Endodermal cell (in vitro differentiated cells): ENCODE measurements at regions not wholly inside any gene's neighbourhood (a gene's known extent, or its start where the extent isn't known, plus 50 kb on each side); places are given as distances from the start of the nearest gene placed in this dataset.
"Not testable (repeated sequence)": the region's sequence is repeated elsewhere in the genome, so short reads cannot be mapped to it uniquely, and the experiment has no call there.

Source experiments
- DNase-seq: peaks from one replicate; pipeline ENCODE4 v3.0.0-alpha.2; 2017
- H3K27ac ChIP-seq: 2 replicates; pipeline ENCODE4 v1.5.1; 2013; ENCODE audit warnings: mild to moderate bottlenecking, low read depth, low read length, moderate library complexity
- H3K27me3 ChIP-seq: 2 replicates; pipeline ENCODE4 v1.6.1; 2013; ENCODE audit warnings: mild to moderate bottlenecking, low read length, moderate library complexity; ENCODE audit not compliant: insufficient read depth, control insufficient read depth, poor library complexity, severe bottlenecking
- H3K36me3 ChIP-seq: 2 replicates; pipeline ENCODE4 v1.7.0; 2013; ENCODE audit warnings: mild to moderate bottlenecking, low read length, moderate library complexity; ENCODE audit not compliant: control insufficient read depth, insufficient read depth
- H3K4me1 ChIP-seq: one replicate; pipeline ENCODE4 v1.7.0; 2013; ENCODE audit warnings: low read length; ENCODE audit not compliant: control insufficient read depth, insufficient read depth
- H3K4me3 ChIP-seq: 2 replicates; pipeline ENCODE4 v1.5.1; 2013; ENCODE audit warnings: mild to moderate bottlenecking, low read length, moderate library complexity
- H3K9ac ChIP-seq: 2 replicates; pipeline ENCODE4 v1.6.1; 2013; ENCODE audit warnings: mild to moderate bottlenecking, low read length, moderate library complexity; ENCODE audit not compliant: poor library complexity, severe bottlenecking; ENCODE audit errors: extremely low read depth
- H3K9me3 ChIP-seq: 2 replicates; pipeline ENCODE4 v1.6.1; 2013; ENCODE audit warnings: mild to moderate bottlenecking, low read length, moderate library complexity; ENCODE audit not compliant: control insufficient read depth
- H3K27ac Mint-ChIP-seq: 2 replicates; pipeline ENCODE4 v1.8.0; 2020; ENCODE audit warnings: mixed read lengths
- H3K27me3 Mint-ChIP-seq: 2 replicates; pipeline ENCODE4 v1.8.0; 2021; ENCODE audit warnings: mild to moderate bottlenecking, mixed read lengths; ENCODE audit not compliant: insufficient read depth
- H3K36me3 Mint-ChIP-seq: 2 replicates; pipeline ENCODE4 v1.8.0; 2020; ENCODE audit warnings: low read depth, mixed read lengths
- H3K4me1 Mint-ChIP-seq: 2 replicates; pipeline ENCODE4 v1.8.0; 2020; ENCODE audit warnings: mixed read lengths
- H3K4me3 Mint-ChIP-seq: 2 replicates; pipeline ENCODE4 v1.8.0; 2020; ENCODE audit warnings: mild to moderate bottlenecking, moderate library complexity, mixed read lengths
- H3K9me3 Mint-ChIP-seq: 2 replicates; pipeline ENCODE4 v1.8.0; 2020; ENCODE audit warnings: mild to moderate bottlenecking, mixed read lengths
- WGBS, 2 experiments: methylation state at CpG; one replicate each; pipeline versions ENCODE4 v1.1.5 to v1.1.7; 2013; ENCODE audit warnings: missing lambda C conversion rate in 2 of 2, mixed read lengths in 1 of 2; ENCODE audit not compliant: insufficient coverage in 1 of 2, insufficient read length in 1 of 2; 5-methylcytosine and 5-hydroxymethylcytosine counted together
- TF ChIP-seq, protein P1 (sequence below): fragments of 200-600 bp; sonication (generic); conservative IDR thresholded peaks from 2 replicates; pipeline ENCODE4 v1.5.0; 2021; ENCODE audit warnings: antibody characterized with exemption, mild to moderate bottlenecking

DNA sequence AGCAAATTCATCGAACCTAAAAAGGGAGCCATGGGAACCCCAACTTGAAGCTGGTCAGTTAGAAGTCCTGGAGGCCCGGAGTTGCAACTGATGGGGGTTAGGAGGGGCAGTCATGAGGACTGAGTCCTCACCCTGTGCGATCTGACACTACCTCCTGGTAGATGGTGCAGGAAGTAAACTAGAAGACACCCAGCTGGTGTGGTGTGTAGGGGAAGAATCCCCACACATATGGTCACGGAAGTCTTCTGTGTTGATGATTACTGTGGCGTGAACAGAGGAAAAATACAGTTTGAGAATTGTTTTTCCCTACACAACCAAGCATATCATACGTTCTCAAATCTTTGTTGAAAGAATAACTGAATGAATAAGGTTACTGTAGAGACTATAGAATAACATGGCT, 164.6 kb upstream of the KCTD7 start:
- Histone ChIP-seq H3K4me1 (no peaks in the 10 kb centered on the region), H3K9me3 (no peaks in the 10 kb centered on the region), H3K4me3 (no peak overlapping the region), H3K36me3 (no peaks in the 10 kb centered on the region), H3K9ac (no peak overlapping the region), H3K27ac (no peak overlapping the region), H3K27me3 (no peaks in the 10 kb centered on the region)
- Mint-ChIP-seq H3K27me3 (no peaks in the 10 kb centered on the region), H3K36me3 (peaks cover 14% of the 10 kb centered on the region), H3K4me1 (peaks cover 12% of the 10 kb centered on the region), H3K9me3 (no peaks in the 10 kb centered on the region), H3K27ac (no peak overlapping the region), H3K4me3 (no peak overlapping the region)
- TF ChIP-seq, protein P1, sequence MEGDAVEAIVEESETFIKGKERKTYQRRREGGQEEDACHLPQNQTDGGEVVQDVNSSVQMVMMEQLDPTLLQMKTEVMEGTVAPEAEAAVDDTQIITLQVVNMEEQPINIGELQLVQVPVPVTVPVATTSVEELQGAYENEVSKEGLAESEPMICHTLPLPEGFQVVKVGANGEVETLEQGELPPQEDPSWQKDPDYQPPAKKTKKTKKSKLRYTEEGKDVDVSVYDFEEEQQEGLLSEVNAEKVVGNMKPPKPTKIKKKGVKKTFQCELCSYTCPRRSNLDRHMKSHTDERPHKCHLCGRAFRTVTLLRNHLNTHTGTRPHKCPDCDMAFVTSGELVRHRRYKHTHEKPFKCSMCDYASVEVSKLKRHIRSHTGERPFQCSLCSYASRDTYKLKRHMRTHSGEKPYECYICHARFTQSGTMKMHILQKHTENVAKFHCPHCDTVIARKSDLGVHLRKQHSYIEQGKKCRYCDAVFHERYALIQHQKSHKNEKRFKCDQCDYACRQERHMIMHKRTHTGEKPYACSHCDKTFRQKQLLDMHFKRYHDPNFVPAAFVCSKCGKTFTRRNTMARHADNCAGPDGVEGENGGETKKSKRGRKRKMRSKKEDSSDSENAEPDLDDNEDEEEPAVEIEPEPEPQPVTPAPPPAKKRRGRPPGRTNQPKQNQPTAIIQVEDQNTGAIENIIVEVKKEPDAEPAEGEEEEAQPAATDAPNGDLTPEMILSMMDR: no peak
- DNase-seq: no peak
- WGBS, 2 experiments: 94 to 100% methylated on average over 2 to 4 of the region's 6 CpGs

DNA sequence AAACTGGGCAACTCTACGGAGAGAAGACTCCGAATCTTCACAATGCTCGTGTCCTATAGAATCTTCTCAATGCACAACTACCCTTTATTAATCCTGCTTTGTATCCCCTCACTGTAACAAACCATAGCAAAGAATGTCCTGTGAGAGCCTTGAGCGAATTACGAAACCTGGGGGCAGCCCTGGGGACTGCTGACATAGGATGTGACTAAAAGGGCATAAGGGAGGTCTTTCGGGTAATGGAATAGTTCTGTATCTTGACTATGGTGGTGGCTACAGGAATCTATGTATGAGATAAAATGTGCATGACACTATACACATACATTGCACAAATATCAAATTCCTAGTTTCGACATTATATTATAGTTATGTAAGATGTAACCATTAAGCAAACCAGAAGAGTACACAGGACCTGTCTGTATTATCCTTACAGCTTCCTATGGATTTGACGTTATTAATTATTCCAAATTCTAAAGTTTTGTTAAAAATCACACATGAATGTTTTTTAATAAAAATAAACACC, 162.5 kb upstream of the KCTD7 start:
- no peak for DNase-seq
- WGBS, 2 experiments: 92% methylated on average over 7 of the region's 8 CpGs; no CpG with 5 or more reads in 1 of the 2 experiments
- no peaks in the 10 kb centered on the region for H3K27me3 Mint-ChIP-seq
- TF ChIP-seq, protein P1: no peak
- Histone ChIP-seq H3K9ac (no peak overlapping the region), H3K4me1 (no peaks in the 10 kb centered on the region), H3K27me3 (no peaks in the 10 kb centered on the region), H3K36me3 (no peaks in the 10 kb centered on the region), H3K4me3 (no peak overlapping the region), H3K9me3 (no peaks in the 10 kb centered on the region), H3K27ac (no peak overlapping the region)
- H3K4me3 Mint-ChIP-seq: no peak overlapping the region
- peaks cover 8% of the 10 kb centered on the region for H3K36me3 Mint-ChIP-seq
- no peak overlapping the region for H3K27ac Mint-ChIP-seq
- no peaks in the 10 kb centered on the region for H3K4me1 Mint-ChIP-seq
- H3K9me3 Mint-ChIP-seq: no peaks in the 10 kb centered on the region

DNA sequence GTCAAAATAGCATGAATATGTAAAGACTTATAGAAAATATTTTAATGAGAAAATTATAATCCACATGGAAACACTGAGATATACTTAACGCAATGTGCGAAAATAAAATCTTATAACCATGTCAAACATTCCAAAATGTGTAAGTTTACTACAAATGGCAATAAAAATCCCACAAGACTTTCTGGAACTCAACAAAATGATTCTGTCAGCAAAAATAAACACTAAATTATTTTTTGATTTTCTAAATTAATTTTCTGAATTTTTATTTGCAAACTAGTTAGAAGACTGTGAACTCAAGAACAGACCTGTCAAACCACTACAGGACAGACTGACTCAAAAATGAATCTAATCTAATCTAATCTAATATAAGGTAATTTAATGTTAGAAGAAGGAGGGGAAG, 160.8 kb upstream of the KCTD7 start:
- H3K27me3 Mint-ChIP-seq: no peaks in the 10 kb centered on the region
- no peak overlapping the region for H3K9ac ChIP-seq
- peaks cover 4% of the 10 kb centered on the region for H3K36me3 Mint-ChIP-seq
- WGBS, 2 experiments: 100% methylated on average over 2 of the region's 2 CpGs
- TF ChIP-seq, protein P1: no peak
- no peak overlapping the region for H3K4me3 ChIP-seq
- H3K4me3 Mint-ChIP-seq: no peak overlapping the region
- no peaks in the 10 kb centered on the region for H3K9me3 ChIP-seq
- H3K4me1 Mint-ChIP-seq: no peaks in the 10 kb centered on the region
- no peak for DNase-seq
- no peaks in the 10 kb centered on the region for H3K36me3 ChIP-seq
- H3K27ac Mint-ChIP-seq: no peak overlapping the region
- no peak overlapping the region for H3K27ac ChIP-seq
- no peaks in the 10 kb centered on the region for H3K4me1 ChIP-seq
- H3K9me3 Mint-ChIP-seq: no peaks in the 10 kb centered on the region
- H3K27me3 ChIP-seq: no peaks in the 10 kb centered on the region

DNA sequence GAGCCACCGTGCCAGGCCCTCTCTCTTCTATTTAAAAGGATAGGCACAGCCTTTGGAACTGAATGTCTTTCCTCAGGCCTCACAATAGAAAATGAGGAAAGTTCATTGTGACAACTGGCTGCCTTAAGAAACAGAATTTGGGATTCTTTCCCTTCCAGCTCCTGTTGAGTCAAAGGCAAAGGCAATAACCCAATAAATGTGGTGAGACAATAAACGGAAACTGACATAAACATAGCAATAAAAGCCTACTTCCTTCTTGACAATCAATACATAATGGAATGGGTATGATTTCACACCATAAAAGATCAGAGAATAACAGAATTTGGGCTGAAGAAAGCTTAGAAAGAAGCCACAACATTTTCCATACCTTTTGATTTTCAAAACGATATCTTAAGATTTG, 155.6 kb upstream of the KCTD7 start:
- H3K36me3 ChIP-seq, H3K27me3 Mint-ChIP-seq, H3K4me1 ChIP-seq, H3K4me1 Mint-ChIP-seq, H3K4me3 ChIP-seq, H3K27me3 ChIP-seq, H3K9me3 Mint-ChIP-seq, H3K9ac ChIP-seq, H3K27ac ChIP-seq, H3K9me3 ChIP-seq, H3K27ac Mint-ChIP-seq, DNase-seq, H3K4me3 Mint-ChIP-seq: not testable (repeated sequence)
- peaks cover 22% of the 10 kb centered on the region for H3K36me3 Mint-ChIP-seq
- WGBS, 2 experiments: 88 to 100% methylated on average over 2 to 3 of the region's 3 CpGs
